CD14-positive monocyte (primary cell): ENCODE measurements at regions not wholly inside any gene's neighbourhood (a gene's known extent, or its start where the extent isn't known, plus 50 kb on each side); places are given as distances from the start of the nearest gene placed in this dataset.
A peak's percentile ranks its signal among the peaks of the same experiment; 100 is the strongest.

ENCODE experiments used
- DNase-seq, 3 donors: peaks; one replicate each; pipeline ENCODE4 v3.0.0-alpha.2; 2011 to 2022
- H2AFZ ChIP-seq: 2 replicates; pipeline ENCODE4 v1.6.0; 2012; ENCODE audit warnings: mild to moderate bottlenecking, low read depth, low read length, inconsistent platforms; ENCODE audit not compliant: insufficient read depth, poor library complexity, severe bottlenecking
- H3K27ac ChIP-seq, 2 donors: 1 replicate in 1 of 2; 2 replicates in 1 of 2; pipeline ENCODE4 v1.5.1; 2012 to 2013; ENCODE audit warnings: low read length in 2 of 2, control low read depth in 1 of 2, inconsistent platforms in 1 of 2, low read depth in 1 of 2, mild to moderate bottlenecking in 1 of 2
- H3K27me3 ChIP-seq, 2 donors: one replicate each; pipeline versions ENCODE4 v1.6.0 to v1.6.1; 2011 to 2013; ENCODE audit warnings: low read length in 2 of 2; ENCODE audit not compliant: control insufficient read depth in 2 of 2, insufficient read depth in 2 of 2
- H3K36me3 ChIP-seq, 2 donors: replicated peaks in 1 of 2; 1 replicate in 1 of 2; 2 replicates in 1 of 2; pipeline versions ENCODE4 v1.5.1 to v1.6.1; 2012 to 2013; ENCODE audit warnings: low read length in 2 of 2, control low read depth in 1 of 2, inconsistent platforms in 1 of 2, mild to moderate bottlenecking in 1 of 2; ENCODE audit not compliant: insufficient read depth in 2 of 2, control insufficient read depth in 1 of 2
- H3K4me1 ChIP-seq, 2 donors: 1 replicate in 1 of 2; 2 replicates in 1 of 2; pipeline versions ENCODE4 v1.5.1 to v1.6.1; 2012 to 2013; ENCODE audit warnings: low read length in 2 of 2, control low read depth in 1 of 2, inconsistent platforms in 1 of 2, mild to moderate bottlenecking in 1 of 2, moderate library complexity in 1 of 2; ENCODE audit not compliant: insufficient read depth in 2 of 2, control insufficient read depth in 1 of 2
- H3K4me2 ChIP-seq: replicated peaks from 2 replicates; pipeline ENCODE3; 2012; ENCODE audit warnings: low read length, moderate library complexity, mild to moderate bottlenecking; ENCODE audit not compliant: poor library complexity, severe bottlenecking; ENCODE audit errors: extremely low read depth
- H3K4me3 ChIP-seq, 3 experiments: fragments of 200-600 bp in 1 of 3; sonication (generic) in 1 of 3; replicated peaks in 1 of 3; 1 replicate in 2 of 3; 2 replicates in 1 of 3; pipeline ENCODE4 v1.5.1; 2011 to 2013; ENCODE audit warnings: low read length in 3 of 3, mild to moderate bottlenecking in 3 of 3, control low read depth in 2 of 3, low read depth in 2 of 3, inconsistent platforms in 1 of 3, moderate library complexity in 1 of 3
- H3K79me2 ChIP-seq: 2 replicates; pipeline ENCODE4 v1.6.0; 2012; ENCODE audit warnings: mild to moderate bottlenecking, control low read depth, inconsistent platforms, low read length, moderate library complexity; ENCODE audit not compliant: insufficient read depth
- H3K9ac ChIP-seq: 2 replicates; pipeline ENCODE4 v1.6.0; 2017; ENCODE audit warnings: low read length, mild to moderate bottlenecking; ENCODE audit not compliant: insufficient read depth, poor library complexity, severe bottlenecking
- H3K9me3 ChIP-seq, 2 donors: replicated peaks in 1 of 2; 1 replicate in 1 of 2; 2 replicates in 1 of 2; pipeline versions ENCODE4 v1.5.1 to v1.6.1; 2012 to 2013; ENCODE audit warnings: low read length in 2 of 2, control low read depth in 1 of 2; ENCODE audit not compliant: control insufficient read depth in 1 of 2, insufficient read depth in 1 of 2
- H4K20me1 ChIP-seq: 2 replicates; pipeline ENCODE4 v1.6.0; 2012; ENCODE audit warnings: mild to moderate bottlenecking, low read length, control low read depth, moderate library complexity; ENCODE audit not compliant: insufficient read depth
- H3K27ac Mint-ChIP-seq, 7 donors: one replicate each; pipeline ENCODE4 v1.8.0; 2020; ENCODE audit warnings: mild to moderate bottlenecking in 7 of 7, mixed read lengths in 7 of 7, moderate library complexity in 6 of 7, inconsistent platforms in 2 of 7
- H3K27me3 Mint-ChIP-seq, 3 donors: one replicate each; pipeline ENCODE4 v1.8.0; 2021 to 2022; ENCODE audit warnings: low read depth in 3 of 3, mild to moderate bottlenecking in 3 of 3, mixed read lengths in 3 of 3, moderate library complexity in 3 of 3, inconsistent platforms in 1 of 3
- H3K36me3 Mint-ChIP-seq, 2 donors: one replicate each; pipeline ENCODE4 v1.8.0; 2020; ENCODE audit warnings: mixed read lengths in 2 of 2, inconsistent platforms in 1 of 2, mild to moderate bottlenecking in 1 of 2
- H3K4me1 Mint-ChIP-seq: one replicate; pipeline ENCODE4 v1.8.0; 2020; ENCODE audit warnings: mild to moderate bottlenecking, mixed read lengths
- H3K4me3 Mint-ChIP-seq, 2 donors: one replicate each; pipeline ENCODE4 v1.8.0; 2020; ENCODE audit warnings: mild to moderate bottlenecking in 2 of 2, mixed read lengths in 2 of 2, moderate library complexity in 1 of 2
- H3K9me3 Mint-ChIP-seq, 7 donors: one replicate each; pipeline ENCODE4 v1.8.0; 2020 to 2022; ENCODE audit warnings: mixed read lengths in 7 of 7, mild to moderate bottlenecking in 6 of 7, moderate library complexity in 6 of 7, inconsistent platforms in 2 of 7
- CTCF ChIP-seq: fragments of 200-600 bp; IDR thresholded peaks from one replicate; pipeline ENCODE4 v1.8.0; 2022; ENCODE audit warnings: antibody characterized with exemption, mild to moderate bottlenecking
- WGBS: methylation state at CpG from one replicate; pipeline ENCODE4 v1.1.5; 2013; ENCODE audit warnings: missing lambda C conversion rate; ENCODE audit not compliant: insufficient coverage; 5-methylcytosine and 5-hydroxymethylcytosine counted together
- intact Hi-C, 2 donors: fragments of 100-400 bp; cut with micrococcal nuclease; formaldehyde crosslinking; loops; one replicate each; pipeline versions ENCODE4 v1.15.0 to v1.15.1; 2023

- H3K36me3 Mint-ChIP-seq, result no peaks in the 10 kb centered on the region
- no peaks in the 10 kb centered on the region for H3K79me2 ChIP-seq
Measured at GRCh38 chr11:70824605-70825245, 426.4 kb downstream of the CTTN start.

GRCh38 chr11:70825893-70826540, 426.4 kb downstream of the SHANK2 start:
- Histone ChIP-seq H2AFZ (no peak overlapping the region), H3K27me3 (peaks cover 5 to 43% of the 10 kb centered on the region in 2 donors), H3K4me3 (no peak overlapping the region), H3K9ac (no peak overlapping the region), H3K9me3 (peaks cover 0 to 10% of the 10 kb centered on the region in 2 donors), H3K4me1 (no peaks in the 10 kb centered on the region), H3K36me3 (no peaks in the 10 kb centered on the region), H3K4me2 (no peak overlapping the region), H4K20me1 (no peaks in the 10 kb centered on the region), H3K79me2 (no peaks in the 10 kb centered on the region), H3K27ac (no peak overlapping the region)
- 58% methylated on average over 17 of the region's 21 CpGs for WGBS
- H3K27ac Mint-ChIP-seq, result no peak overlapping the region
- peaks cover 46 to 60% (median 48%) of the 10 kb centered on the region in 3 donors for H3K27me3 Mint-ChIP-seq
- H3K36me3 Mint-ChIP-seq, result no peaks in the 10 kb centered on the region
- TF ChIP-seq CTCF, result no peak
- intact Hi-C loops, result no loop called here
- H3K9me3 Mint-ChIP-seq, result peaks cover 0 to 7% (median 2%) of the 10 kb centered on the region in 7 donors
- no peaks in the 10 kb centered on the region for H3K4me1 Mint-ChIP-seq
- H3K4me3 Mint-ChIP-seq, result peak overlapping the region in 1 of 2 donors; percentile 66
- no peak for DNase-seq

More at GRCh38 chr11:70824605-70825245, 426.4 kb downstream of the CTTN start:
- Histone ChIP-seq H2AFZ (no peak overlapping the region), H3K4me1 (no peaks in the 10 kb centered on the region), H3K27me3 (peaks cover 5 to 43% of the 10 kb centered on the region in 2 donors), H4K20me1 (no peaks in the 10 kb centered on the region), H3K9ac (no peak overlapping the region), H3K36me3 (no peaks in the 10 kb centered on the region), H3K4me2 (no peak overlapping the region), H3K27ac (no peak overlapping the region), H3K9me3 (peaks cover 0 to 10% of the 10 kb centered on the region in 2 donors), H3K4me3 (no peak overlapping the region)
- intact Hi-C loops, result no loop called here
- 25% methylated on average over 6 of the region's 17 CpGs for WGBS
- no peak for TF ChIP-seq CTCF
- H3K9me3 Mint-ChIP-seq, result peaks cover 0 to 7% (median 2%) of the 10 kb centered on the region in 7 donors
- no peak overlapping the region for H3K4me3 Mint-ChIP-seq
- H3K4me1 Mint-ChIP-seq, result no peaks in the 10 kb centered on the region
- H3K27ac Mint-ChIP-seq, result no peak overlapping the region
- peaks cover 42 to 51% (median 46%) of the 10 kb centered on the region in 3 donors for H3K27me3 Mint-ChIP-seq
- no peak for DNase-seq
